PC-9 (cell line): ENCODE measurements at regions not wholly inside any gene's neighbourhood (a gene's known extent, or its start where the extent isn't known, plus 50 kb on each side); places are given as distances from the start of the nearest gene placed in this dataset.

Source experiments
- BruUV-seq: library from RNA; stranded (reverse); fragments of 400-500 nt; replicated peaks from 2 replicates; lab custom pipeline; 2021; lab: Mats Ljungman, UMichigan
- CTCF ChIA-PET: fragments of 300-600 bp; sonication (Branson Sonifier 250); formaldehyde crosslinking; loops from one replicate; lab custom pipeline; 2022; ENCODE audit warnings: antibody characterized with exemption; lab: Charles Lee
- POLR2A ChIA-PET: fragments of 300-600 bp; sonication (Branson Sonifier 250); formaldehyde crosslinking; loops from one replicate; lab custom pipeline; 2022; ENCODE audit warnings: antibody characterized with exemption; ENCODE audit not compliant: unreplicated experiment; lab: Charles Lee
- DNase-seq, 2 experiments: peaks; one replicate each; pipeline versions ENCODE4 v3.0.0 to v3.0.0-alpha.2; 2015 to 2022; ENCODE audit warnings: mixed read lengths in 1 of 2
- H2AFZ ChIP-seq: fragments of 200-600 bp; sonication (generic); 2 replicates; pipeline ENCODE4 v1.8.1; 2017; ENCODE audit warnings: antibody characterized with exemption
- H3F3A ChIP-seq: fragments of 200-600 bp; sonication (generic); 2 replicates; pipeline ENCODE4 v1.8.1; 2017; ENCODE audit warnings: antibody characterized with exemption, mild to moderate bottlenecking, low read depth; ENCODE audit not compliant: insufficient read depth
- H3K27ac ChIP-seq: fragments of 200-600 bp; sonication (generic); 2 replicates; pipeline ENCODE4 v1.6.1; 2016; ENCODE audit warnings: mixed run types
- H3K27me3 ChIP-seq: fragments of 200-600 bp; sonication (generic); 2 replicates; pipeline ENCODE4 v1.6.1; 2016; ENCODE audit warnings: low read depth, mixed run types; ENCODE audit not compliant: insufficient read depth
- H3K36me3 ChIP-seq: fragments of 200-600 bp; sonication (generic); 2 replicates; pipeline ENCODE4 v1.6.1; 2016; ENCODE audit warnings: low read depth, mixed run types
- H3K4me1 ChIP-seq: fragments of 200-600 bp; sonication (generic); replicated peaks from 2 replicates; pipeline ENCODE4 v1.6.1; 2016; ENCODE audit warnings: mixed run types; ENCODE audit not compliant: insufficient read depth
- H3K4me2 ChIP-seq: fragments of 200-600 bp; sonication (generic); 2 replicates; pipeline ENCODE4 v1.6.1; 2017; ENCODE audit warnings: mixed run types
- H3K4me3 ChIP-seq: fragments of 200-600 bp; sonication (generic); 2 replicates; pipeline ENCODE4 v1.6.1; 2016; ENCODE audit warnings: mixed run types
- H3K79me2 ChIP-seq: fragments of 200-600 bp; sonication (generic); 2 replicates; pipeline ENCODE4 v1.6.1; 2017; ENCODE audit warnings: low read depth, mixed run types
- H3K9me2 ChIP-seq: fragments of 200-600 bp; sonication (generic); 2 replicates; pipeline ENCODE4 v1.8.1; 2017; ENCODE audit warnings: mild to moderate bottlenecking; ENCODE audit not compliant: insufficient read depth
- H3K9me3 ChIP-seq: fragments of 200-600 bp; sonication (generic); 2 replicates; pipeline ENCODE4 v1.8.1; 2016; ENCODE audit warnings: low read depth; ENCODE audit not compliant: insufficient read depth
- H4K20me1 ChIP-seq: fragments of 200-600 bp; sonication (generic); 2 replicates; pipeline ENCODE4 v1.8.1; 2017; ENCODE audit not compliant: insufficient read depth
- EZH2 ChIP-seq: fragments of 200-600 bp; sonication (generic); IDR thresholded peaks from 2 replicates; pipeline ENCODE4 v1.8.0; 2017; ENCODE audit warnings: antibody characterized with exemption, low read depth
- intact Hi-C: fragments of 100-400 bp; cut with micrococcal nuclease; formaldehyde crosslinking; loops from one replicate; pipeline ENCODE4 v1.10.0; 2022; ENCODE audit not compliant: unreplicated experiment
- TF ChIP-seq, protein P1 (sequence below): fragments of 200-600 bp; sonication (generic); conservative IDR thresholded peaks from 2 replicates; pipeline ENCODE4 v1.6.1; 2017; ENCODE audit warnings: mixed run types, antibody characterized with exemption, mild to moderate bottlenecking, moderate library complexity

DNA sequence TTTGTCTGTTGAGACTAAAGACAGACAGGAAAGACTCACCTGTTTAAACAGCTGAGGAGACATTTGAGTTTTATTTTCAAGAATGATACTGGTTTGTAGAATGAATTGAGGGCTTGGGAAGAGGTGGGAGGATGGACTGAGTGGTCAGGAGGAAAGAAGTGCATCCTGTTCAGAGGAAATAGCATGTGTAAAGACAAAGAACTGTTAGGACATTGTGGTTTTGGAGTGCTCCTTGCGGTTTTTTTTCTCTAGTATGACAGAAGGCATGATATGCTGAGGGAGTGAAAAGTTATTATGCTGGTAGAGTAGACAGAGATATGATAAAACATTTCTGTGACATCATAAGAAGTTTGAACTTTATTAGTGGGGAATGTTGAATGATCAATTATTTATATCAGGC lies 270.7 kb upstream of the ELAVL2 start:
- Histone ChIP-seq H3K36me3 (no peaks in the 10 kb centered on the region), H3K9me2 (no peaks in the 10 kb centered on the region), H4K20me1 (no peaks in the 10 kb centered on the region), H3K27me3 (no peaks in the 10 kb centered on the region), H3K4me2 (no peak overlapping the region), H3K4me1 (no peaks in the 10 kb centered on the region), H3K79me2 (no peaks in the 10 kb centered on the region), H3F3A (no peaks in the 10 kb centered on the region), H3K9me3 (no peaks in the 10 kb centered on the region), H3K27ac (no peak overlapping the region), H3K4me3 (no peak overlapping the region), H2AFZ (no peak overlapping the region)
- BruUV-seq = no TSS peak
- intact Hi-C loops = no loop called here
- TF ChIP-seq, protein P1, sequence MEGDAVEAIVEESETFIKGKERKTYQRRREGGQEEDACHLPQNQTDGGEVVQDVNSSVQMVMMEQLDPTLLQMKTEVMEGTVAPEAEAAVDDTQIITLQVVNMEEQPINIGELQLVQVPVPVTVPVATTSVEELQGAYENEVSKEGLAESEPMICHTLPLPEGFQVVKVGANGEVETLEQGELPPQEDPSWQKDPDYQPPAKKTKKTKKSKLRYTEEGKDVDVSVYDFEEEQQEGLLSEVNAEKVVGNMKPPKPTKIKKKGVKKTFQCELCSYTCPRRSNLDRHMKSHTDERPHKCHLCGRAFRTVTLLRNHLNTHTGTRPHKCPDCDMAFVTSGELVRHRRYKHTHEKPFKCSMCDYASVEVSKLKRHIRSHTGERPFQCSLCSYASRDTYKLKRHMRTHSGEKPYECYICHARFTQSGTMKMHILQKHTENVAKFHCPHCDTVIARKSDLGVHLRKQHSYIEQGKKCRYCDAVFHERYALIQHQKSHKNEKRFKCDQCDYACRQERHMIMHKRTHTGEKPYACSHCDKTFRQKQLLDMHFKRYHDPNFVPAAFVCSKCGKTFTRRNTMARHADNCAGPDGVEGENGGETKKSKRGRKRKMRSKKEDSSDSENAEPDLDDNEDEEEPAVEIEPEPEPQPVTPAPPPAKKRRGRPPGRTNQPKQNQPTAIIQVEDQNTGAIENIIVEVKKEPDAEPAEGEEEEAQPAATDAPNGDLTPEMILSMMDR = no peak
- TF ChIP-seq EZH2 = no peak
- CTCF ChIA-PET = no interaction called here
- POLR2A ChIA-PET = no interaction called here
- DNase-seq = no peak

GRCh38 chr9:24095246-24095645 lies 269.2 kb upstream of the ELAVL2 start:
- no peaks in the 10 kb centered on the region for H3K27me3 ChIP-seq
- POLR2A ChIA-PET = no interaction called here
- no peaks in the 10 kb centered on the region for H3K79me2 ChIP-seq
- CTCF ChIA-PET = no interaction called here
- no peaks in the 10 kb centered on the region for H3K36me3 ChIP-seq
- no peaks in the 10 kb centered on the region for H4K20me1 ChIP-seq
- H3K4me1 ChIP-seq = no peaks in the 10 kb centered on the region
- no peak overlapping the region for H3K27ac ChIP-seq
- H3K9me2 ChIP-seq = no peaks in the 10 kb centered on the region
- H3K4me2 ChIP-seq = no peak overlapping the region
- H3F3A ChIP-seq = no peaks in the 10 kb centered on the region
- no TSS peak for BruUV-seq
- intact Hi-C loops = no loop called here
- H3K9me3 ChIP-seq = no peaks in the 10 kb centered on the region
- DNase-seq = no peak
- no peak overlapping the region for H3K4me3 ChIP-seq
- no peak for TF ChIP-seq EZH2
- H2AFZ ChIP-seq = no peak overlapping the region

- CTCF ChIA-PET = no interaction called here
- POLR2A ChIA-PET = no interaction called here
- Histone ChIP-seq H3K9me2 (no peaks in the 10 kb centered on the region), H4K20me1 (no peaks in the 10 kb centered on the region), H3K27ac (no peak overlapping the region), H2AFZ (no peak overlapping the region), H3K36me3 (no peaks in the 10 kb centered on the region), H3K4me3 (no peak overlapping the region), H3K27me3 (no peaks in the 10 kb centered on the region), H3K9me3 (no peaks in the 10 kb centered on the region), H3K4me2 (no peak overlapping the region), H3F3A (no peaks in the 10 kb centered on the region), H3K4me1 (no peaks in the 10 kb centered on the region), H3K79me2 (no peaks in the 10 kb centered on the region)
- no TSS peak for BruUV-seq
- TF ChIP-seq, protein P1 = peak; percentile 50
- no peak for TF ChIP-seq EZH2
- no peak for DNase-seq
- intact Hi-C loops = no loop called here
These were observed 264.5 kb upstream of the ELAVL2 start for GRCh38 chr9:24090566-24090965.

DNA sequence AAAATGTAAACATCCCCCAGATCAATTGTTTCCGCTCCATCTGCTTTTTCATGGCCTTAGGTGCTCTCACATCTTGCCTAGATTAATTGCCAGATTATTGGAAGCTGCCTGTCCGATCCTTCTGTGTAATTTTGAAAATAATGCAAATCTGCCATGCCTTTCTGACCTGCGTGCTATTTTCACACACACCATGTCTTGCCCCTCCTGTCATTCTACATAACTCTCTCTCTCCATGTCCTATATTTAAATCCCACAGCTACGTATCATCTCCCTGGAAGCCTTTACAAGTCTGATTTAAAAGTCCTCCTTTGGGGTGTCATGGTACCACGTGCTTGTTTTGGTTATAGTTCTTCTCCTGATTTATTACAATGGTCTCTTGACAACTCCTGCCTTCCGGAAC lies 247.6 kb upstream of the ELAVL2 start:
- no peak for DNase-seq
- no peaks in the 10 kb centered on the region for H3K27me3 ChIP-seq
- no peaks in the 10 kb centered on the region for H3K9me3 ChIP-seq
- intact Hi-C loops = no loop called here
- H2AFZ ChIP-seq = no peak overlapping the region
- no peaks in the 10 kb centered on the region for H4K20me1 ChIP-seq
- H3K27ac ChIP-seq = no peak overlapping the region
- no peak for TF ChIP-seq EZH2
- TF ChIP-seq, protein P1 = no peak
- H3K79me2 ChIP-seq = no peaks in the 10 kb centered on the region
- POLR2A ChIA-PET = no interaction called here
- no peaks in the 10 kb centered on the region for H3F3A ChIP-seq
- BruUV-seq = no TSS peak
- H3K36me3 ChIP-seq = no peaks in the 10 kb centered on the region
- no peak overlapping the region for H3K4me3 ChIP-seq
- CTCF ChIA-PET = no interaction called here
- H3K4me2 ChIP-seq = no peak overlapping the region
- no peaks in the 10 kb centered on the region for H3K9me2 ChIP-seq
- H3K4me1 ChIP-seq = no peaks in the 10 kb centered on the region
